ENCODE measurements at regions not wholly inside any gene's neighbourhood (a gene's known extent, or its start where the extent isn't known, plus 50 kb on each side); places are given as distances from the start of the nearest gene placed in this dataset.

GRCh38 chr18:40993363-40993762 lies 961.7 kb upstream of the PIK3C3 start:
- no peaks in the 10 kb centered on the region for H3K9me3 ChIP-seq (ENCODE audit: control insufficient read depth, low read length)
- H3K9ac ChIP-seq (ENCODE audit: low read length): no peak overlapping the region
- H2AK5ac ChIP-seq (ENCODE audit: low read length, severe bottlenecking): no peak overlapping the region
- no peak overlapping the region for H3K4ac ChIP-seq (ENCODE audit: low read depth in 1 of 2, low read length in 2 of 2)
- H2BK5ac ChIP-seq (ENCODE audit: low read depth, low read length, poor library complexity, severe bottlenecking): no peak overlapping the region
- H3K4me3 ChIP-seq (ENCODE audit: insufficient read depth in 1 of 2, low read depth in 1 of 2, low read length in 2 of 2): no peak overlapping the region
- H2AFZ ChIP-seq (ENCODE audit: low read depth, low read length): no peak overlapping the region
- no peak overlapping the region for H2BK120ac ChIP-seq (ENCODE audit: low read depth, low read length)
- H2BK12ac ChIP-seq (ENCODE audit: low read length in 2 of 2): no peak overlapping the region
- H3K36me3 ChIP-seq (ENCODE audit: control insufficient read depth in 1 of 2, insufficient read depth in 2 of 2, low read depth in 1 of 2, low read length in 2 of 2): no peaks in the 10 kb centered on the region
- no peak overlapping the region for H3K23ac ChIP-seq (ENCODE audit: low read length in 2 of 2)
- no peak overlapping the region for H3K14ac ChIP-seq (ENCODE audit: low read length in 2 of 2)
- H4K8ac ChIP-seq (ENCODE audit: low read length): no peak overlapping the region
- no peaks in the 10 kb centered on the region for H3K79me1 ChIP-seq (replicated peaks; ENCODE audit: low read length, poor library complexity, severe bottlenecking)
- H3K18ac ChIP-seq (ENCODE audit: low read depth in 1 of 2, low read length in 2 of 2): no peak overlapping the region
- no peaks in the 10 kb centered on the region for H3K4me1 ChIP-seq (ENCODE audit: control insufficient read depth, insufficient read depth, low read depth, low read length)
- no peak overlapping the region for H4K91ac ChIP-seq (ENCODE audit: low read length)
- H3K27me3 ChIP-seq (ENCODE audit: control insufficient read depth in 1 of 2, insufficient read depth in 1 of 2, low read length in 2 of 2): no peaks in the 10 kb centered on the region
- H3K4me2 ChIP-seq (ENCODE audit: low read length, poor library complexity, severe bottlenecking): no peak overlapping the region
- no peak overlapping the region for H2BK15ac ChIP-seq (ENCODE audit: low read depth, poor library complexity, severe bottlenecking)
- no peak for DNase-seq
- no peak overlapping the region for H3K27ac ChIP-seq (ENCODE audit: low read length, poor library complexity, severe bottlenecking)

DNA sequence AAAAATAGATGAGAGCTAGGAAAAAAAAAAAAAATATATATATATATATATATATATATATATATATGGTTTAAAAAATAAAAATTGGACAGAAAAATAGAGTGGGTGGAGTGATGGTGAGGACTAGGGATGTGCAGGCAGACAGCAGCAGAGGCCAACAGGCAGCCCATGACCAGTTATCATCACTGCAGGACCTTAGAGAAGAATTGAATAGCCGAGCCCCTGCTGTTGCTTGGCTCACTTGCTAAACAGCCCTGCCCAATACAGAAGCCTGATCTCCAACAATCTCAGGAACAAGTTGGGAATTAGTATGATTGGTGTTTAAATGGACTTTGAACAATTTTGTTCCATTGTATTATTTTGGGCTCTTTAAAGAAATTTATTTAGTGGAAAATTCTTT lies 967.5 kb upstream of the PIK3C3 start:
- H3K23ac ChIP-seq (ENCODE audit: low read length in 2 of 2): no peak overlapping the region
- H3K27me3 ChIP-seq (ENCODE audit: control insufficient read depth in 1 of 2, insufficient read depth in 1 of 2, low read length in 2 of 2): no peaks in the 10 kb centered on the region
- no peak overlapping the region for H4K8ac ChIP-seq (ENCODE audit: low read length)
- no peak overlapping the region for H3K4ac ChIP-seq (ENCODE audit: low read depth in 1 of 2, low read length in 2 of 2)
- no CpG with 5 or more reads among the region's 1 CpG for WGBS
- H4K91ac ChIP-seq (ENCODE audit: low read length): no peak overlapping the region
- no peak overlapping the region for H2BK15ac ChIP-seq (ENCODE audit: low read depth, poor library complexity, severe bottlenecking)
- H2BK5ac ChIP-seq (ENCODE audit: low read depth, low read length, poor library complexity, severe bottlenecking): no peak overlapping the region
- no peaks in the 10 kb centered on the region for H3K9me3 ChIP-seq (ENCODE audit: control insufficient read depth, low read length)
- no peak overlapping the region for H3K4me3 ChIP-seq (ENCODE audit: insufficient read depth in 1 of 2, low read depth in 1 of 2, low read length in 2 of 2)
- no peaks in the 10 kb centered on the region for H3K4me1 ChIP-seq (ENCODE audit: control insufficient read depth, insufficient read depth, low read depth, low read length)
- no peak overlapping the region for H3K4me2 ChIP-seq (ENCODE audit: low read length, poor library complexity, severe bottlenecking)
- DNase-seq: no peak
- H3K14ac ChIP-seq (ENCODE audit: low read length in 2 of 2): no peak overlapping the region
- H2AK5ac ChIP-seq (ENCODE audit: low read length, severe bottlenecking): no peak overlapping the region
- H3K27ac ChIP-seq (ENCODE audit: low read length, poor library complexity, severe bottlenecking): no peak overlapping the region
- no peak overlapping the region for H3K9ac ChIP-seq (ENCODE audit: low read length)
- no peak overlapping the region for H3K18ac ChIP-seq (ENCODE audit: low read depth in 1 of 2, low read length in 2 of 2)
- no peaks in the 10 kb centered on the region for H3K36me3 ChIP-seq (ENCODE audit: control insufficient read depth in 1 of 2, insufficient read depth in 2 of 2, low read depth in 1 of 2, low read length in 2 of 2)
- no peak overlapping the region for H2AFZ ChIP-seq (ENCODE audit: low read depth, low read length)
- H2BK120ac ChIP-seq (ENCODE audit: low read depth, low read length): no peak overlapping the region
- H2BK12ac ChIP-seq (ENCODE audit: low read length in 2 of 2): no peak overlapping the region
- no peaks in the 10 kb centered on the region for H3K79me1 ChIP-seq (replicated peaks; ENCODE audit: low read length, poor library complexity, severe bottlenecking)

DNA sequence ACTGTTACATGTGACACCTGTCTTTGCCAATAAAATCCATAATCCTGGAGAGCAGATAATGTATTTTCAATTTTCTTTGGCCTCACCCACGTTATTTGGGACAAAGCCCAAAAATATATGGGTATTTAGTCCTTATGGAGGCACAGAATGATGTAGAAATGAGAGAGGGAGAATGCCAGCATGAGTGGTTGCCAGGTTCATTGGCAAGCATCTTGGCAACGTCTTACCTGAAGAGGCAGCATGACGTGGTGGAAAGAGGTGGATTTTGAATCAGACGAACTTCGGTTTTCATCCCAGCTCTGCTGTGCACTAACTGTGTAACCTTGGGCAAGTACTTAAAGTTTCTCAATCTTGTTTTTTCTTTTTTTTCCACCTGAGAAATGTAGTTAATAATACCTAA lies 969.6 kb upstream of the PIK3C3 start:
- no peak overlapping the region for H3K9ac ChIP-seq (ENCODE audit: low read length)
- no peak overlapping the region for H3K14ac ChIP-seq (ENCODE audit: low read length in 2 of 2)
- no peak overlapping the region for H4K8ac ChIP-seq (ENCODE audit: low read length)
- H3K4me3 ChIP-seq (ENCODE audit: insufficient read depth in 1 of 2, low read depth in 1 of 2, low read length in 2 of 2): no peak overlapping the region
- no peak overlapping the region for H3K23ac ChIP-seq (ENCODE audit: low read length in 2 of 2)
- no peak overlapping the region for H2BK12ac ChIP-seq (ENCODE audit: low read length in 2 of 2)
- no peak for DNase-seq
- H4K91ac ChIP-seq (ENCODE audit: low read length): no peak overlapping the region
- no peaks in the 10 kb centered on the region for H3K27me3 ChIP-seq (ENCODE audit: control insufficient read depth in 1 of 2, insufficient read depth in 1 of 2, low read length in 2 of 2)
- no peak overlapping the region for H2AFZ ChIP-seq (ENCODE audit: low read depth, low read length)
- H2BK120ac ChIP-seq (ENCODE audit: low read depth, low read length): no peak overlapping the region
- no peak overlapping the region for H2BK15ac ChIP-seq (ENCODE audit: low read depth, poor library complexity, severe bottlenecking)
- WGBS: 87% methylated on average over 5 of the region's 5 CpGs
- H3K79me1 ChIP-seq (replicated peaks; ENCODE audit: low read length, poor library complexity, severe bottlenecking): no peaks in the 10 kb centered on the region
- H2AK5ac ChIP-seq (ENCODE audit: low read length, severe bottlenecking): no peak overlapping the region
- no peaks in the 10 kb centered on the region for H3K4me1 ChIP-seq (ENCODE audit: control insufficient read depth, insufficient read depth, low read depth, low read length)
- H3K4ac ChIP-seq (ENCODE audit: low read depth in 1 of 2, low read length in 2 of 2): no peak overlapping the region
- no peaks in the 10 kb centered on the region for H3K9me3 ChIP-seq (ENCODE audit: control insufficient read depth, low read length)
- no peaks in the 10 kb centered on the region for H3K36me3 ChIP-seq (ENCODE audit: control insufficient read depth in 1 of 2, insufficient read depth in 2 of 2, low read depth in 1 of 2, low read length in 2 of 2)
- no peak overlapping the region for H3K27ac ChIP-seq (ENCODE audit: low read length, poor library complexity, severe bottlenecking)
- no peak overlapping the region for H2BK5ac ChIP-seq (ENCODE audit: low read depth, low read length, poor library complexity, severe bottlenecking)
- H3K4me2 ChIP-seq (ENCODE audit: low read length, poor library complexity, severe bottlenecking): no peak overlapping the region
- H3K18ac ChIP-seq (ENCODE audit: low read depth in 1 of 2, low read length in 2 of 2): no peak overlapping the region

GRCh38 chr18:40984856-40985255 lies 970.2 kb upstream of the PIK3C3 start:
- WGBS: 83% methylated on average over 1 of the region's 1 CpG
- H3K9me3 ChIP-seq (ENCODE audit: control insufficient read depth, low read length): no peaks in the 10 kb centered on the region
- H2BK120ac ChIP-seq (ENCODE audit: low read depth, low read length): no peak overlapping the region
- H2AK5ac ChIP-seq (ENCODE audit: low read length, severe bottlenecking): no peak overlapping the region
- H3K27ac ChIP-seq (ENCODE audit: low read length, poor library complexity, severe bottlenecking): no peak overlapping the region
- H2BK15ac ChIP-seq (ENCODE audit: low read depth, poor library complexity, severe bottlenecking): no peak overlapping the region
- peak; percentile 29 for DNase-seq
- no peak overlapping the region for H2BK12ac ChIP-seq (ENCODE audit: low read length in 2 of 2)
- H2BK5ac ChIP-seq (ENCODE audit: low read depth, low read length, poor library complexity, severe bottlenecking): no peak overlapping the region
- H3K9ac ChIP-seq (ENCODE audit: low read length): no peak overlapping the region
- no peak overlapping the region for H4K91ac ChIP-seq (ENCODE audit: low read length)
- no peak overlapping the region for H3K4ac ChIP-seq (ENCODE audit: low read depth in 1 of 2, low read length in 2 of 2)
- no peak overlapping the region for H3K4me3 ChIP-seq (ENCODE audit: insufficient read depth in 1 of 2, low read depth in 1 of 2, low read length in 2 of 2)
- no peak overlapping the region for H4K8ac ChIP-seq (ENCODE audit: low read length)
- no peaks in the 10 kb centered on the region for H3K27me3 ChIP-seq (ENCODE audit: control insufficient read depth in 1 of 2, insufficient read depth in 1 of 2, low read length in 2 of 2)
- no peak overlapping the region for H2AFZ ChIP-seq (ENCODE audit: low read depth, low read length)
- no peak overlapping the region for H3K18ac ChIP-seq (ENCODE audit: low read depth in 1 of 2, low read length in 2 of 2)
- no peak overlapping the region for H3K23ac ChIP-seq (ENCODE audit: low read length in 2 of 2)
- no peak overlapping the region for H3K4me2 ChIP-seq (ENCODE audit: low read length, poor library complexity, severe bottlenecking)
- H3K79me1 ChIP-seq (replicated peaks; ENCODE audit: low read length, poor library complexity, severe bottlenecking): no peaks in the 10 kb centered on the region
- H3K36me3 ChIP-seq (ENCODE audit: control insufficient read depth in 1 of 2, insufficient read depth in 2 of 2, low read depth in 1 of 2, low read length in 2 of 2): no peaks in the 10 kb centered on the region
- no peak overlapping the region for H3K14ac ChIP-seq (ENCODE audit: low read length in 2 of 2)
- H3K4me1 ChIP-seq (ENCODE audit: control insufficient read depth, insufficient read depth, low read depth, low read length): no peaks in the 10 kb centered on the region
